H1 (cell line): ENCODE measurements at regions not wholly inside any gene's neighbourhood (a gene's known extent, or its start where the extent isn't known, plus 50 kb on each side); places are given as distances from the start of the nearest gene placed in this dataset.

Experiments
- CTCF ChIP-seq, 3 experiments: IDR thresholded peaks; 1 replicate in 2 of 3; 2 replicates in 1 of 3; pipeline versions ENCODE4 v1.5.1 to v1.6.1; 2011; ENCODE audit warnings: low read length in 3 of 3, mild to moderate bottlenecking in 3 of 3, inconsistent platforms in 2 of 3, low read depth in 1 of 3, moderate library complexity in 1 of 3; ENCODE audit not compliant: insufficient read depth in 1 of 3; ENCODE audit errors: control extremely low read depth in 1 of 3
- JUND ChIP-seq: IDR thresholded peaks from 2 replicates; pipeline ENCODE4 v1.6.1; 2011; ENCODE audit warnings: mild to moderate bottlenecking, improper control_type of control experiment, low read length
- KDM4A ChIP-seq: IDR thresholded peaks from one replicate; pipeline ENCODE4 v1.7.1; 2012; ENCODE audit warnings: low read depth, mild to moderate bottlenecking, moderate library complexity, low read length, inconsistent platforms; ENCODE audit not compliant: severe bottlenecking

- no peak for TF ChIP-seq CTCF (IDR thresholded peaks at IDR 0.05; ENCODE audit: control extremely low read depth in 1 of 3, insufficient read depth in 1 of 3, low read depth in 1 of 3, low read length in 3 of 3)
- no peak for TF ChIP-seq KDM4A
- no peak for TF ChIP-seq JUND
Measured at GRCh38 chr18:2237706-2238105, 333.6 kb downstream of the METTL4 start (continued).
